B cell (primary cell): ENCODE measurements at regions not wholly inside any gene's neighbourhood (a gene's known extent, or its start where the extent isn't known, plus 50 kb on each side); places are given as distances from the start of the nearest gene placed in this dataset.

ENCODE experiments used
- ATAC-seq: fragments of 200-7000 bp; cut with Tn5 transposase; one replicate; pipeline ENCODE4 v1.10.0; 2021; ENCODE audit warnings: low read depth, mild to moderate bottlenecking, moderate number of reproducible peaks, moderate library complexity
- CTCF ChIA-PET: fragments of 350-600 bp; sonication (Branson Sonifier 250); formaldehyde crosslinking; loops from one replicate; lab custom pipeline; 2021; ENCODE audit warnings: antibody characterized with exemption, inconsistent platforms; lab: Charles Lee
- POLR2A ChIA-PET: fragments of 350-600 bp; sonication (Branson Sonifier 250); formaldehyde crosslinking; loops from one replicate; lab custom pipeline; 2021; ENCODE audit warnings: antibody characterized with exemption; lab: Charles Lee
- DNase-seq: peaks from one replicate; pipeline ENCODE4 v3.0.0; 2013
- H2AFZ ChIP-seq: 2 replicates; pipeline ENCODE4 v1.6.1; 2012; ENCODE audit warnings: mild to moderate bottlenecking, low read depth, low read length; ENCODE audit not compliant: insufficient read depth, poor library complexity, severe bottlenecking
- H3K27ac ChIP-seq, 2 donors: 1 replicate in 1 of 2; 2 replicates in 1 of 2; pipeline ENCODE4 v1.5.1; 2012 to 2013; ENCODE audit warnings: low read length in 2 of 2, mild to moderate bottlenecking in 2 of 2, moderate library complexity in 1 of 2
- H3K27me3 ChIP-seq, 4 experiments: fragments of 200-600 bp in 1 of 4; sonication (generic) in 1 of 4; replicated peaks in 1 of 4; 1 replicate in 2 of 4; 2 replicates in 2 of 4; pipeline versions ENCODE4 v1.6.1 to v1.7.0; 2013 to 2016; ENCODE audit warnings: low read length in 3 of 4, mild to moderate bottlenecking in 2 of 4, mixed read lengths in 1 of 4, moderate library complexity in 1 of 4; ENCODE audit not compliant: insufficient read depth in 4 of 4, control insufficient read depth in 3 of 4; ENCODE audit errors: control extremely low read depth in 1 of 4
- H3K36me3 ChIP-seq, 2 experiments: replicated peaks in 1 of 2; 1 replicate in 1 of 2; 2 replicates in 1 of 2; pipeline versions ENCODE4 v1.6.1 to v1.7.1; 2013; ENCODE audit warnings: low read length in 1 of 2; ENCODE audit not compliant: insufficient read depth in 2 of 2, control insufficient read depth in 1 of 2; ENCODE audit errors: control extremely low read depth in 1 of 2, extremely low read depth in 1 of 2
- H3K4me1 ChIP-seq, 2 donors: fragments of 200-600 bp in 1 of 2; sonication (generic) in 1 of 2; 1 replicate in 1 of 2; 2 replicates in 1 of 2; pipeline versions ENCODE4 v1.5.1 to v1.6.1; 2013 to 2017; ENCODE audit warnings: low read length in 2 of 2; ENCODE audit not compliant: control insufficient read depth in 2 of 2, insufficient read depth in 2 of 2
- H3K4me2 ChIP-seq: replicated peaks from 2 replicates; pipeline ENCODE3; 2012; ENCODE audit warnings: mild to moderate bottlenecking, low read depth, low read length; ENCODE audit not compliant: poor library complexity, severe bottlenecking
- H3K4me3 ChIP-seq, 5 experiments: fragments of 200-600 bp in 1 of 5; sonication (generic) in 1 of 5; 1 replicate in 3 of 5; 2 replicates in 2 of 5; pipeline versions ENCODE4 v1.5.1 to v1.7.0; 2011 to 2016; ENCODE audit warnings: low read length in 4 of 5, mild to moderate bottlenecking in 4 of 5, low read depth in 2 of 5, control low read depth in 1 of 5, moderate library complexity in 1 of 5; ENCODE audit not compliant: insufficient read depth in 1 of 5; ENCODE audit errors: control extremely low read depth in 1 of 5, extremely low read depth in 1 of 5
- H3K79me2 ChIP-seq: fragments of 200-600 bp; sonication (generic); one replicate; pipeline ENCODE4 v1.6.0; 2016; ENCODE audit warnings: low read length; ENCODE audit not compliant: control insufficient read depth, insufficient read depth
- H3K9ac ChIP-seq: fragments of 200-600 bp; sonication (generic); 2 replicates; pipeline ENCODE4 v1.6.1; 2017; ENCODE audit warnings: mild to moderate bottlenecking, low read length, moderate library complexity
- H3K9me3 ChIP-seq, 3 donors: one replicate each; pipeline versions ENCODE4 v1.6.1 to v1.7.1; 2013; ENCODE audit warnings: low read length in 2 of 3; ENCODE audit not compliant: control insufficient read depth in 2 of 3, insufficient read depth in 1 of 3; ENCODE audit errors: control extremely low read depth in 1 of 3
- H4K20me1 ChIP-seq: 2 replicates; pipeline ENCODE4 v1.6.0; 2012; ENCODE audit warnings: mild to moderate bottlenecking, low read length; ENCODE audit not compliant: insufficient read depth, control insufficient read depth, poor library complexity, severe bottlenecking
- H3K27ac Mint-ChIP-seq: one replicate; pipeline ENCODE4 v1.8.0; 2021; ENCODE audit warnings: mixed read lengths
- H3K27me3 Mint-ChIP-seq: one replicate; pipeline ENCODE4 v1.8.0; 2021; ENCODE audit warnings: mixed read lengths
- H3K4me1 Mint-ChIP-seq: one replicate; pipeline ENCODE4 v1.8.0; 2021; ENCODE audit warnings: mixed read lengths
- H3K4me3 Mint-ChIP-seq: one replicate; pipeline ENCODE4 v1.8.0; 2021; ENCODE audit warnings: mixed read lengths
- H3K9me3 Mint-ChIP-seq: one replicate; pipeline ENCODE4 v1.8.0; 2022; ENCODE audit warnings: mixed read lengths; ENCODE audit not compliant: insufficient read depth
- EZH2 ChIP-seq: IDR thresholded peaks from 2 replicates; pipeline ENCODE4 v1.6.1; 2012; ENCODE audit warnings: borderline replicate concordance, low read depth, mild to moderate bottlenecking, moderate library complexity, low read length; ENCODE audit not compliant: insufficient read depth, poor library complexity, severe bottlenecking
- WGBS: methylation state at CpG from one replicate; pipeline ENCODE4 v1.1.5; 2013; ENCODE audit warnings: missing lambda C conversion rate; ENCODE audit not compliant: insufficient coverage; 5-methylcytosine and 5-hydroxymethylcytosine counted together
- intact Hi-C: fragments of 100-400 bp; cut with micrococcal nuclease; formaldehyde crosslinking; loops from one replicate; pipeline ENCODE4 v1.10.0; 2022
- TF ChIP-seq, protein P1 (sequence below): fragments of 200-600 bp; IDR thresholded peaks from one replicate; pipeline ENCODE4 v1.8.0; 2022; ENCODE audit warnings: antibody characterized with exemption, mild to moderate bottlenecking

DNA sequence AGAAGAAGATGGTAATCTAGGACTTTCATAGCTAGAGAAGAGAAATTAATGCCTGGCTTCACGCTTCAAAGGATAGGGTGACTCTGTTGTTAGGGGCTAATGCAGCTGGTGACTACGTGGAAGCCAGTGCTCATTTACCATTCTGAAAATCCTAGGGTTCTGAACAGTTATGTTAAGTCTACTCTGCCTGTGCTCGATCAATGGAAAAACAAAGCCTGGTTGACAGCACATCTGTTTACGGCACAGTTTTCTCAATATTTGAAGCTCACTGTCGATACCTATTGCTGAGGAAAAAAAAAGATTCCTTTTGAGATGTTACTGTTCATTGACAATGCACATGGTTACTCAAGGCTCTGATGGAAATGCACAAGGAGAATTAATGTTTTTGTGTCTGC, 182.6 kb upstream of the NUDT6 start:
- POLR2A ChIA-PET = interaction anchor here (0.6 kb wide), 1 partner anchor 323 kb away, joined by 4 read pairs; no protein-coding TSS in a partner anchor
- Histone ChIP-seq H4K20me1 (no peaks in the 10 kb centered on the region), H3K4me1 (no peaks in the 10 kb centered on the region), H3K4me3 (no peak overlapping the region), H2AFZ (no peak overlapping the region), H3K4me2 (no peak overlapping the region), H3K27me3 (no peaks in the 10 kb centered on the region), H3K9me3 (peaks cover 0 to 8% (median 0%) of the 10 kb centered on the region in 3 donors), H3K27ac (no peak overlapping the region), H3K9ac (no peak overlapping the region), H3K36me3 (peaks cover 0 to 5% of the 10 kb centered on the region in 2 experiments), H3K79me2 (no peaks in the 10 kb centered on the region)
- H3K27me3 Mint-ChIP-seq = no peaks in the 10 kb centered on the region
- no peak overlapping the region for H3K27ac Mint-ChIP-seq
- CTCF ChIA-PET = interaction anchor here (0.9 to 3.2 kb wide), 4 partner anchors 556 to 1218 kb away, joined by 4 to 13 read pairs (median 5); no protein-coding TSS in a partner anchor
- TF ChIP-seq, protein P1, sequence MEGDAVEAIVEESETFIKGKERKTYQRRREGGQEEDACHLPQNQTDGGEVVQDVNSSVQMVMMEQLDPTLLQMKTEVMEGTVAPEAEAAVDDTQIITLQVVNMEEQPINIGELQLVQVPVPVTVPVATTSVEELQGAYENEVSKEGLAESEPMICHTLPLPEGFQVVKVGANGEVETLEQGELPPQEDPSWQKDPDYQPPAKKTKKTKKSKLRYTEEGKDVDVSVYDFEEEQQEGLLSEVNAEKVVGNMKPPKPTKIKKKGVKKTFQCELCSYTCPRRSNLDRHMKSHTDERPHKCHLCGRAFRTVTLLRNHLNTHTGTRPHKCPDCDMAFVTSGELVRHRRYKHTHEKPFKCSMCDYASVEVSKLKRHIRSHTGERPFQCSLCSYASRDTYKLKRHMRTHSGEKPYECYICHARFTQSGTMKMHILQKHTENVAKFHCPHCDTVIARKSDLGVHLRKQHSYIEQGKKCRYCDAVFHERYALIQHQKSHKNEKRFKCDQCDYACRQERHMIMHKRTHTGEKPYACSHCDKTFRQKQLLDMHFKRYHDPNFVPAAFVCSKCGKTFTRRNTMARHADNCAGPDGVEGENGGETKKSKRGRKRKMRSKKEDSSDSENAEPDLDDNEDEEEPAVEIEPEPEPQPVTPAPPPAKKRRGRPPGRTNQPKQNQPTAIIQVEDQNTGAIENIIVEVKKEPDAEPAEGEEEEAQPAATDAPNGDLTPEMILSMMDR = no peak
- TF ChIP-seq EZH2 = no peak
- ATAC-seq = no peak
- no peaks in the 10 kb centered on the region for H3K9me3 Mint-ChIP-seq
- WGBS = 98% methylated on average over 5 of the region's 5 CpGs
- peaks cover 1% of the 10 kb centered on the region for H3K4me1 Mint-ChIP-seq
- no peak overlapping the region for H3K4me3 Mint-ChIP-seq
- intact Hi-C loops = no loop called here
- DNase-seq = no peak

DNA sequence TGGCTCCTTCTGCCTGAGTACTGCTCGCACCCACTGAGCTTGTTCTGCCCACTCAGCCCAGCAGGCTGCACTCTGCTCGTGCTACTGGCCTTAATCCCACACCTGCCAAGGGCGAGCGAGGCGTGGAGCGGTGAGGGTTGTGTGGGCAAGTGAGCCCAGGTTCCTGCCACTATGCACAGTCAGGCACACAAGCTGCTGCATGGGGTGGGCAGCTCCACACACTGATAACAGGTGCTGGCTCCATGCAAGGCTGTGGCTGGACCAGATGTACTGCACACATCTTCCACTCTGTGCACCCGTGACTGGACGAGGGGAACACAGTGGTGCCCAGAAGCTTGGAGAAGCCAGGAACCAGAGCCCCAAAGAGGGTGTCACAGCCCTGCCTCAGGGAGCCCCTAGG, 184.3 kb upstream of the NUDT6 start:
- H3K4me1 Mint-ChIP-seq = peaks cover 1% of the 10 kb centered on the region
- ChIA-PET CTCF (interaction anchor here (1.0 to 3.2 kb wide), 3 partner anchors 9 to 554 kb away, joined by 3 to 13 read pairs (median 3); no protein-coding TSS in a partner anchor), POLR2A (no interaction called here)
- no peaks in the 10 kb centered on the region for H3K27me3 Mint-ChIP-seq
- no peak overlapping the region for H3K4me3 Mint-ChIP-seq
- TF ChIP-seq, protein P1 = no peak
- TF ChIP-seq EZH2 = no peak
- Histone ChIP-seq H3K9me3 (peaks cover 0 to 8% (median 0%) of the 10 kb centered on the region in 3 donors), H3K4me1 (no peaks in the 10 kb centered on the region), H3K27me3 (no peaks in the 10 kb centered on the region), H3K9ac (no peak overlapping the region), H3K4me2 (no peak overlapping the region), H3K4me3 (no peak overlapping the region), H3K79me2 (no peaks in the 10 kb centered on the region), H2AFZ (no peak overlapping the region), H3K36me3 (peaks cover 0 to 5% of the 10 kb centered on the region in 2 experiments), H3K27ac (no peak overlapping the region), H4K20me1 (no peaks in the 10 kb centered on the region)
- ATAC-seq = no peak
- no peaks in the 10 kb centered on the region for H3K9me3 Mint-ChIP-seq
- intact Hi-C loops = no loop called here
- 98% methylated on average over 8 of the region's 8 CpGs for WGBS
- H3K27ac Mint-ChIP-seq = no peak overlapping the region
- no peak for DNase-seq
